ENCODE measurements at regions not wholly inside any gene's neighbourhood (a gene's known extent, or its start where the extent isn't known, plus 50 kb on each side); places are given as distances from the start of the nearest gene placed in this dataset.
A peak's percentile ranks its signal among the peaks of the same experiment; 100 is the strongest.

GRCh38 chr5:51156838-51157237, 226.4 kb upstream of the ISL1 start:
- Mint-ChIP-seq H3K4me3 (no peak overlapping the region; the same call in 2 of the 3 replicates), H3K36me3 (ENCODE audit: low read depth) (no peaks in the 10 kb centered on the region; the same call in 2 of the 3 replicates), H3K4me1 (peaks cover 12% of the 10 kb centered on the region; the same call in 2 of the 3 replicates), H3K27me3 (ENCODE audit: insufficient read depth, low read depth, poor library complexity) (no peaks in the 10 kb centered on the region), H3K27ac (no peak overlapping the region), H3K9me3 (peaks cover 8% of the 10 kb centered on the region; the same call in 2 of the 3 replicates)
- ATAC-seq (peak; percentile 85), DNase-seq (ENCODE audit: low spot score) (peak; percentile 76)
- H3K4me1 ChIP-seq (ENCODE audit: insufficient read depth) = peaks cover 5% of the 10 kb centered on the region
- no peak overlapping the region for H3K27ac ChIP-seq (ENCODE audit: low read depth)
- no peak for TF ChIP-seq JUNB (IDR thresholded peaks at IDR 0.05; ENCODE audit: unreplicated experiment)
- TF ChIP-seq, protein P1, sequence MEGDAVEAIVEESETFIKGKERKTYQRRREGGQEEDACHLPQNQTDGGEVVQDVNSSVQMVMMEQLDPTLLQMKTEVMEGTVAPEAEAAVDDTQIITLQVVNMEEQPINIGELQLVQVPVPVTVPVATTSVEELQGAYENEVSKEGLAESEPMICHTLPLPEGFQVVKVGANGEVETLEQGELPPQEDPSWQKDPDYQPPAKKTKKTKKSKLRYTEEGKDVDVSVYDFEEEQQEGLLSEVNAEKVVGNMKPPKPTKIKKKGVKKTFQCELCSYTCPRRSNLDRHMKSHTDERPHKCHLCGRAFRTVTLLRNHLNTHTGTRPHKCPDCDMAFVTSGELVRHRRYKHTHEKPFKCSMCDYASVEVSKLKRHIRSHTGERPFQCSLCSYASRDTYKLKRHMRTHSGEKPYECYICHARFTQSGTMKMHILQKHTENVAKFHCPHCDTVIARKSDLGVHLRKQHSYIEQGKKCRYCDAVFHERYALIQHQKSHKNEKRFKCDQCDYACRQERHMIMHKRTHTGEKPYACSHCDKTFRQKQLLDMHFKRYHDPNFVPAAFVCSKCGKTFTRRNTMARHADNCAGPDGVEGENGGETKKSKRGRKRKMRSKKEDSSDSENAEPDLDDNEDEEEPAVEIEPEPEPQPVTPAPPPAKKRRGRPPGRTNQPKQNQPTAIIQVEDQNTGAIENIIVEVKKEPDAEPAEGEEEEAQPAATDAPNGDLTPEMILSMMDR (conservative IDR thresholded peaks at IDR 0.05; ENCODE audit: low read depth in 2 of 2) = 0 out of 4 replicates have a peak, but pooled peaks of 1 of the 2 experiments have one; percentile 11
- no peak overlapping the region for H2AFZ ChIP-seq
- H3K4me2 ChIP-seq = no peak overlapping the region
- no peak overlapping the region for H3K4me3 ChIP-seq
- H4K20me1 ChIP-seq (replicated peaks; ENCODE audit: insufficient read depth) = no peaks in the 10 kb centered on the region
- H3K79me2 ChIP-seq (replicated peaks; ENCODE audit: insufficient read depth) = no peaks in the 10 kb centered on the region
- no peaks in the 10 kb centered on the region for H3K27me3 ChIP-seq (ENCODE audit: insufficient read depth)
- H3K9me2 ChIP-seq (ENCODE audit: insufficient read depth) = no peaks in the 10 kb centered on the region
- no peaks in the 10 kb centered on the region for H3K36me3 ChIP-seq (ENCODE audit: insufficient read depth)
- H3F3A ChIP-seq (replicated peaks; ENCODE audit: low read depth) = no peaks in the 10 kb centered on the region

GRCh38 chr5:51159164-51159563, 224.1 kb upstream of the ISL1 start:
- no peaks in the 10 kb centered on the region for H3K27me3 ChIP-seq (ENCODE audit: insufficient read depth)
- Mint-ChIP-seq H3K27ac (no peak overlapping the region), H3K4me3 (no peak overlapping the region), H3K4me1 (peaks cover 12% of the 10 kb centered on the region; the same call in 2 of the 3 replicates), H3K27me3 (ENCODE audit: insufficient read depth, low read depth, poor library complexity) (peaks cover 3% of the 10 kb centered on the region), H3K9me3 (peaks cover 22% of the 10 kb centered on the region), H3K36me3 (ENCODE audit: low read depth) (peaks cover 9% of the 10 kb centered on the region; the same call in 2 of the 3 replicates)
- TF ChIP-seq STAT1 (IDR thresholded peaks at IDR 0.05; ENCODE audit: unreplicated experiment) (no peak), CREB1 (CRISPR knock-in tag; IDR thresholded peaks at IDR 0.05; ENCODE audit: low read depth) (no peak), JUNB (IDR thresholded peaks at IDR 0.05; ENCODE audit: unreplicated experiment) (no peak), NANOG (IDR thresholded peaks at IDR 0.05; ENCODE audit: borderline replicate concordance) (no peak), ZNF114 (CRISPR knock-in tag; IDR thresholded peaks at IDR 0.05) (no peak), EZH2 (IDR thresholded peaks at IDR 0.05; ENCODE audit: low read depth, unreplicated experiment) (no peak), EZH2phosphoT487 (IDR thresholded peaks at IDR 0.05; ENCODE audit: unreplicated experiment) (no peak)
- TF ChIP-seq, protein P1 (conservative IDR thresholded peaks at IDR 0.05; ENCODE audit: low read depth in 2 of 2) = peak; percentile 45 to 65
- TF ChIP-seq, protein P2, sequence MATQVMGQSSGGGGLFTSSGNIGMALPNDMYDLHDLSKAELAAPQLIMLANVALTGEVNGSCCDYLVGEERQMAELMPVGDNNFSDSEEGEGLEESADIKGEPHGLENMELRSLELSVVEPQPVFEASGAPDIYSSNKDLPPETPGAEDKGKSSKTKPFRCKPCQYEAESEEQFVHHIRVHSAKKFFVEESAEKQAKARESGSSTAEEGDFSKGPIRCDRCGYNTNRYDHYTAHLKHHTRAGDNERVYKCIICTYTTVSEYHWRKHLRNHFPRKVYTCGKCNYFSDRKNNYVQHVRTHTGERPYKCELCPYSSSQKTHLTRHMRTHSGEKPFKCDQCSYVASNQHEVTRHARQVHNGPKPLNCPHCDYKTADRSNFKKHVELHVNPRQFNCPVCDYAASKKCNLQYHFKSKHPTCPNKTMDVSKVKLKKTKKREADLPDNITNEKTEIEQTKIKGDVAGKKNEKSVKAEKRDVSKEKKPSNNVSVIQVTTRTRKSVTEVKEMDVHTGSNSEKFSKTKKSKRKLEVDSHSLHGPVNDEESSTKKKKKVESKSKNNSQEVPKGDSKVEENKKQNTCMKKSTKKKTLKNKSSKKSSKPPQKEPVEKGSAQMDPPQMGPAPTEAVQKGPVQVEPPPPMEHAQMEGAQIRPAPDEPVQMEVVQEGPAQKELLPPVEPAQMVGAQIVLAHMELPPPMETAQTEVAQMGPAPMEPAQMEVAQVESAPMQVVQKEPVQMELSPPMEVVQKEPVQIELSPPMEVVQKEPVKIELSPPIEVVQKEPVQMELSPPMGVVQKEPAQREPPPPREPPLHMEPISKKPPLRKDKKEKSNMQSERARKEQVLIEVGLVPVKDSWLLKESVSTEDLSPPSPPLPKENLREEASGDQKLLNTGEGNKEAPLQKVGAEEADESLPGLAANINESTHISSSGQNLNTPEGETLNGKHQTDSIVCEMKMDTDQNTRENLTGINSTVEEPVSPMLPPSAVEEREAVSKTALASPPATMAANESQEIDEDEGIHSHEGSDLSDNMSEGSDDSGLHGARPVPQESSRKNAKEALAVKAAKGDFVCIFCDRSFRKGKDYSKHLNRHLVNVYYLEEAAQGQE (IDR thresholded peaks at IDR 0.05; ENCODE audit: unreplicated experiment) = no peak
- ATAC-seq (peak; percentile 92), DNase-seq (ENCODE audit: low spot score) (peak; percentile 54)
- H3K4me1 ChIP-seq (ENCODE audit: insufficient read depth) = peaks cover 5% of the 10 kb centered on the region
- H3K4me3 ChIP-seq = no peak overlapping the region
- no peaks in the 10 kb centered on the region for H3K9me2 ChIP-seq (ENCODE audit: insufficient read depth)
- H2AFZ ChIP-seq = no peak overlapping the region
- no peaks in the 10 kb centered on the region for H4K20me1 ChIP-seq (replicated peaks; ENCODE audit: insufficient read depth)
- no peaks in the 10 kb centered on the region for H3F3A ChIP-seq (replicated peaks; ENCODE audit: low read depth)
- H3K4me2 ChIP-seq = no peak overlapping the region
- no peaks in the 10 kb centered on the region for H3K79me2 ChIP-seq (replicated peaks; ENCODE audit: insufficient read depth)
- H3K36me3 ChIP-seq (ENCODE audit: insufficient read depth) = no peaks in the 10 kb centered on the region
- H3K27ac ChIP-seq (ENCODE audit: low read depth) = no peak overlapping the region

Measured in GM23338 (cell line).